Suprapubic skin (tissue), 3 donors: ENCODE measurements at regions not wholly inside any gene's neighbourhood (a gene's known extent, or its start where the extent isn't known, plus 50 kb on each side); places are given as distances from the start of the nearest gene placed in this dataset.

Experiments
- CTCF ChIP-seq, 2 donors: fragments of 200-600 bp in 1 of 2; fragments of 450-650 bp in 1 of 2; sonication (generic) in 1 of 2; IDR thresholded peaks; one replicate each; pipeline ENCODE4 v1.5.1; 2016 to 2019; ENCODE audit warnings: antibody characterized with exemption in 2 of 2, mild to moderate bottlenecking in 1 of 2, moderate library complexity in 1 of 2
- EP300 ChIP-seq: sonication (generic); formaldehyde crosslinking; IDR thresholded peaks from one replicate; pipeline ENCODE4 v1.6.1; 2017; ENCODE audit warnings: antibody characterized with exemption

GRCh38 chr7:70935311-70935710, 196.6 kb upstream of the GALNT17 start:
- TF ChIP-seq CTCF (IDR thresholded peaks at IDR 0.05) (no peak), EP300 (no peak)
